NOMO-1 (cell line): ENCODE measurements at regions not wholly inside any gene's neighbourhood (a gene's known extent, or its start where the extent isn't known, plus 50 kb on each side); places are given as distances from the start of the nearest gene placed in this dataset.
"Not testable (repeated sequence)": the region's sequence is repeated elsewhere in the genome, so short reads cannot be mapped to it uniquely, and the experiment has no call there.

Experiments used
- DNase-seq, 2 experiments: peaks; one replicate each; lab custom pipeline; 2025; ENCODE audit not compliant: unreplicated experiment in 2 of 2; lab: John Stamatoyannopoulos, UW

DNA sequence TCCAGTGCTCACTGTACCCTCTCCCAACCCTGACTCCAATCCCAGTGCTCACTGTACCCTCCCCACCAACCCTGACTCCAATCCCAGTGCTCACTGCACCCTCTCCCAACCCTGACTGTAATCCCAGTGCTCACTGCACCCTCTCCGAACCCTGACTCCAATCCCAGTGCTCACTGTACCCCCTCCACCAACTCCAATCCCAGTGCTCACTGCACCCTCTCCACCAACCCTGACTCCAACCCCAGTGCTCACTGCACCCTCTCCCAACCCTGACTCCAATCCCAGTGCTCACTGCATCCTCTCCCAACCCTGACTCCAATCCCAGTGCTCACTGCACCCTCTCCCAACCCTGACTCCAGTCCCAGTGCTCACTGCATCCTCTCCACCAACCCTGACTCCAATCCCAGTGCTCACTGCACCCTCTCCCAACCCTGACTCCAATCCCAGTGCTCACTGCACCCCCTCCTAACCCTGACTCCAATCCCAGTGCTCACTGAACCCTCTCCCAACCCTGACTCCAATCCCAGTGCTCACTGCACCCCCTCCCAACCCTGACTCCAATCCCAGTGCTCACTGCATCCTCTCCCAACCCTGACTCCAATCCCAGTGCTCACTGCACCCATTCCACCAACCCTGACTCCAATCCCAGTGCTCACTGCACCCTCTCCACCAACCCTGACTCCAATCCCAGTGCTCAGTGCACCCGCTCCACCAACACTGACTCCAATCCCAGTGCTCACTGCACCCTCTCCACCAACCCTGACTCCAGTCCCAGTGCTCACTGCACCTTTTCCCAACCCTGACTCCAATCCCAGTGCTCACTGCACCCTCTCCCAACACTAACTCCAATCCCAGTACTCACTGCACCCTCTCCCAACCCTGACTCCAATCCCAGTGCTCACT is 136.3 kb upstream of the ZNF618 start:
- DNase-seq = not testable (repeated sequence)

DNA sequence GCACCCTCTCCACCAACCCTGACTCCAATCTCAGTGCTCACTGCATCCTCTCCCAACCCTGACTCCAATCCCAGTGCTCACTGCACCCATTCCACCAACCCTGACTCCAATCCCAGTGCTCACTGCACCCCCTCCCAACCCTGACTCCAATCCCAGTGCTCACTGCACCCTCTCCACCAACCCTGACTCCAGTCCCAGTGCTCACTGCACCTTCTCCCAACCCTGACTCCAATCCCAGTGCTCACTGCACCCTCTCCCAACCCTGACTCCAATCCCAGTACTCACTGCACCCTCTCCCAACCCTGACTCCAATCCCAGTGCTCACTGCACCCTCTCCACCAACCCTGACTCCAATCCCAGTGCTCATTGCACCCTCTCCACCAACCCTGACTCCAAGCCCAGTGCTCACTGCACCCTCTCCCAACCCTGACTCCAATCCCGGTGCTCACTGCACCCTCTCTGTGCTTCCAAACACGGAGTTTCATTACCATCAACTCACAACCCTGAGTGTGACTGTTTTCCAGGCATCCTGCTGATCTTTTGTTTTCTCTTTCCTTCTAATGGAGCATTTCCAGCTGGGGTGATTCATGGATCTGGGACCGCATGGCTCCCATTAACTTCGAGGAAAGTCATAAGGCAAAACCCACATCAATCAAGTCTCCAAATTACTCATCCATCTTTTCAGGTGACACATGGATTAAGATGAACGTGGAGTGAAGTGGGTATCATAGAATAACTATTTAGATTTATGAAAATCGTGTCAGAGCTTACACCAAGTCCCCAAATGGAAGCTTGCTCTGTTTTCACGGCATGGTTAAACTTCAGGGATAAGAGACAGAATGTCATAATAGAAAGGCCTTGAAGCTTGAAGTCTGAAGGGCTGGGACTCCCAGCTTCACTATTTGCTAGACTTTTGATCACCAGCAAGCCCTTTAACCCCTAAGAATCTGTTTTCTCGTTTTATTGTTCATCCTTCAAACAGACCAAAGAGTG is 135.3 kb upstream of the ZNF618 start:
- peak in 1 of 2 experiments; percentile 7 for DNase-seq

DNA sequence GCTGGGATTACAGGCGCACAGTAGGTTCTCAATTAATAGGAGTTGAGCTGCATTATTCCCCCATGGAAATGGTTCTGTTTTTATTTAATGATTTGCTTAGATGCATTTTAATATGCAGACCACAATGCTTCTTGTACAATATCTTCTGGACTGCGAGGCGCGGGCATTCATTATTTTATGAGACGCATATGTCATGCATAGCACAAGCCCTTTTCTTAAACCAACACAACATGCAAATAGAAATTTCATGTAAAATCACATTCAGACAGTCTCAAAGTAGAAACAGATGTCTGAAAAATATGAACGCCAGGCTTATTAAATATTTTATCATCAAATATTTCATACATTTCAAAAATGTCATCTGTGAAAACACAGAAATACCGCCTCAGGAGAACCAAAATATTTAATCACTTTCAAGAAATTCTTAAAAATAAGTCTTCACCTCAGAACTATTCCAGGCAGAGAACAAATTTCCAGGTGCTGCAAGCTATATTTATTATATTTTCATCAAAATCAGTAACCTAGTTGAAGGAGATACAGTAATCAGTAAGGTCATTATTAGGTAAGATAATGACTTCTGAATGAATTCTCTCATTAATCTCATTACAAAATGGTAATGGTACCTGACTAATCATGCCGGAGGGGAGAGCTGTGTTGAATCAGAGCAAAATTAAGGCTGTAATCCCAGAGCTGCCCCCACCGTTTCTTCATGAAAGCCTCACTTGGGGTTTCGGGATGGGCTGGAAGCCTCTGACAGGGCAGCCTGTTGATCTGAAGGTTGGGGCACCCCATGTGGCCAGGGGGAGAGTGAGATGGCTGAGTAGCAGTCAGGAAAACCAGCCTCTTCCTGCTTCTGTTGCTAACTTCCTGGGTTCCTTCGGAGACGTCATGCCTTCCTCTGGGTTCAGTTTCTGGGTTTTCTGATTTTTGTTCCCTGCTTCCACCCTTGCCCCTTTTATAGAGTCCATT is 133.9 kb upstream of the ZNF618 start:
- no peak for DNase-seq

GRCh38 chr9:113742878-113743277 is 133.2 kb upstream of the ZNF618 start:
- DNase-seq = no peak

DNA sequence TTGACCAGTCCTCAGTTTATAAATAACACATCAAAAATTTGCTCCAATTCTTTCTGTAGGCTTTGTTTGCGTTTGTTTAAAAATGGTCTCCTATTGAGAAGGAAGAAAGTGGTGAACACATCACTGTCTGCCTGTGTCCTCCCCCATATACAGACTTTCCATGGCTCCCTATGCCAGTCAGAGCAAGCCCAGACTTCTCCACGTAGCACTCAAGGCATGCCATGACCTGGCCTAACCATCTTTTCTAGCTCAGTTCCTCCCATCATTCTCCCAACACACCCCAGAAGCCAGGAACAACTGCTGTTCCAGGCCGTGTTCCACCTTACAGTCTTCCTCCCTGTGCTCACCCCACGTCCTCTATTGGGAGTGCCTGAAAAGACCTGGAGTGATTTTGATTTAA is 129.6 kb upstream of the ZNF618 start:
- DNase-seq = no peak

- DNase-seq = no peak
Observed at GRCh38 chr9:113748135-113748534, 128.0 kb upstream of the ZNF618 start.

GRCh38 chr9:113753398-113754119 is 122.5 kb upstream of the ZNF618 start:
- no peak for DNase-seq

- DNase-seq = no peak
Observed at GRCh38 chr9:113754739-113755138, 121.4 kb upstream of the ZNF618 start.

DNA sequence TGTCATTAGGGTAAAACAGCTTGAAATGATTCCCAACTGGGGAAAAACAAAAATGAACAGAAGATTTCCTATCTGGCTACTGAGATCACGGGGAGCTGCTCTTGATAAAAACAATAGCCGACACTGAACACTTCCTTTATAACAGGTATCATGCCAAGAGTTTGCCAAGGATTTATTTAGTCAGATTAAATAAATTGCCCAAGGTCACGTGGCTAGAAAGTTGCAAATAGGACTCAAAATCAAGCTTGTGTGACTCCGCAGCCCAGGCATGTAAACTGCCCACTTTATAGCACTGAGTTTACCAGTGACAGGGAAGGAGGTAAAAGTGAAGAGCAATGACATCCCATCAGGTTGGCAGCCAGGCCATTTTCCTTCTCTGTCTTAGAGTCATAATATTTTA is 120.7 kb upstream of the ZNF618 start:
- no peak for DNase-seq

- peak in 1 of 2 experiments; percentile 83 for DNase-seq
Observed at GRCh38 chr9:113756476-113757192, 119.5 kb upstream of the ZNF618 start.

DNA sequence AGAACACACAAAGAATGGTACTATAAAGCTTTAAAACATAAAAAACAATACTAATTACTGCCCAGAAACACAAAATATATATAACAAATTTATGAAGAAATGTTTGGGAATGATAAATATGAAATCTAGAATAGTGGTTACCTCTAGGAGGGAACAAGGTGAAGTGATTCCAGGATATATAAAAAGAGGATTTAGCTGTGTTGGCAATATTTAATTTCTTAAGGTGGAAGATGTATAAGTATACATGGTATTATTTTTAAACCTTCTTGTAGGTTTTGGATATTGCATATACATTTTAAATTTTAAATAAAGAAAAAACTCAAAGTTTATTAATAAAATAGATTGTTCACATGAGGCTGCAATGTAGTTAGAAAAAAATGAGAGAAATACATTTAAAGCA is 112.7 kb upstream of the ZNF618 start:
- no peak for DNase-seq

- DNase-seq = no peak
Observed at GRCh38 chr9:113764572-113764971, 111.5 kb upstream of the ZNF618 start.

GRCh38 chr9:113769412-113769811 is 106.7 kb upstream of the ZNF618 start:
- no peak for DNase-seq

DNA sequence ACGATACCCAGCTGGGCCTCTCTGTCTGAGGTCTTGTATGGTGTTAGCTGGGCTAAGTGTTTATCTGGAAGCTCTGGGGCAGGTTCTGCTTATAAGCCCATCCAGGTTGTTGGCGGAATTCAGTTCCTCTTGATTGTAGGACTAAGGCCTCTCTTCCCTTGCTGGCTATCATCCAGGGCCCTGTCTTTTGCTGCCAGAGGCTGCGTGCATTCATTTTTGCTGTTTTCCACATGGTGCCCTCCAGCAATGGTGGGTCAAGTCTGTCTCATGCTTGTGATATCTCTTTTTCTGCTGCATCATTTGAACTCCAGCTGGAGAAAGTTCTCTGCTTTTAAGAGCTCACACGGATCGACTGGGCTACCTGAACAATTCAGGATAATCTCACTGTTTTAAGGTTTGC is 105.7 kb upstream of the ZNF618 start:
- DNase-seq = no peak

DNA sequence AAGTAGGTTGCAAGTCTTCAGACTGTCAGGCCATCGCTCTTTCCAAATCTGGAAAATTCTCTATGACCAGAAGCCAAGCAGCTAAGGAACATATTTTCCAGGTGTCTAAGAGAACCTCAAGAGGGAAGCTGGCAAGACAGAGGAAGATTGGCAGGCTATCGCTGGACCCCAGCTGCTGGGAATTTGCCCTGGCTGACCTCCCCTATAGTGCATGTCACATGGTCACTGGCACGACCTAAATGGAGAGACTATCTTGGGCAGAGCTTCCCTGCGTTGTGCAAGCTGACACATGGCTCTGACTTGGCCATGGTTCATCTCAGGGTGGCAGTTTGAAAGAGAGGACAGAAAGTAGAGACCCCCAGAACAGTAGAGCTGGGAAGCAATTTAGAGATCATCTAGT is 104.9 kb upstream of the ZNF618 start:
- DNase-seq = no peak

- no peak for DNase-seq
Observed at GRCh38 chr9:113772121-113772810, 103.8 kb upstream of the ZNF618 start.

DNA sequence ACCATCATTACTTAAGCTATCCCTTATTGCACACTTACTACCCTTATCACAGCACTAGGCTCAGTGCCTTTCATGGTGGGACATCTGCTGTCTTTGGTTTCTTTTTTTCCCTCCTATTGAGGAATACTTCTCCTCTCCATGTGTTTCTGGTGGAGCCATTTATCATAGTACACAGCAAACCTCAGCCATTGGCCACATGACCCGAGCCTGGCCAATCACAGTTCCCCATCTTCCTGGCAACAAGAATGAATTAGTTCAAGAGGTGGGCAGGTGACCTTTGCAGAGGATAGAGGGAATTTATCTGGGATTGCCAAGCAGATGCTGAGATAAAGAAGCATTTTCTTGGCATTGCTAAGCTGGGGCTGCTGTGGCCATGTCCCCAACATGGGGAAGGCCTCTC is 101.1 kb upstream of the ZNF618 start:
- DNase-seq = no peak

- peak in 1 of 2 experiments; percentile 4 for DNase-seq
Observed at GRCh38 chr9:113775749-113776148, 100.4 kb upstream of the ZNF618 start.
